GM18505 (cell line): ENCODE measurements at regions not wholly inside any gene's neighbourhood (a gene's known extent, or its start where the extent isn't known, plus 50 kb on each side); places are given as distances from the start of the nearest gene placed in this dataset.
"Not testable (repeated sequence)": the region's sequence is repeated elsewhere in the genome, so short reads cannot be mapped to it uniquely, and the experiment has no call there.

Experiments
- ATAC-seq: cut with Tn5 transposase; IDR thresholded peaks from one replicate; pipeline ENCODE4 v1.9.1; 2021; ENCODE audit not compliant: unreplicated experiment
- POLR2A ChIP-seq: IDR thresholded peaks from 4 replicates; pipeline ENCODE4 v1.6.1; 2011; ENCODE audit warnings: borderline replicate concordance; ENCODE audit not compliant: insufficient read depth, insufficient read length; ENCODE audit errors: extremely low read depth

DNA sequence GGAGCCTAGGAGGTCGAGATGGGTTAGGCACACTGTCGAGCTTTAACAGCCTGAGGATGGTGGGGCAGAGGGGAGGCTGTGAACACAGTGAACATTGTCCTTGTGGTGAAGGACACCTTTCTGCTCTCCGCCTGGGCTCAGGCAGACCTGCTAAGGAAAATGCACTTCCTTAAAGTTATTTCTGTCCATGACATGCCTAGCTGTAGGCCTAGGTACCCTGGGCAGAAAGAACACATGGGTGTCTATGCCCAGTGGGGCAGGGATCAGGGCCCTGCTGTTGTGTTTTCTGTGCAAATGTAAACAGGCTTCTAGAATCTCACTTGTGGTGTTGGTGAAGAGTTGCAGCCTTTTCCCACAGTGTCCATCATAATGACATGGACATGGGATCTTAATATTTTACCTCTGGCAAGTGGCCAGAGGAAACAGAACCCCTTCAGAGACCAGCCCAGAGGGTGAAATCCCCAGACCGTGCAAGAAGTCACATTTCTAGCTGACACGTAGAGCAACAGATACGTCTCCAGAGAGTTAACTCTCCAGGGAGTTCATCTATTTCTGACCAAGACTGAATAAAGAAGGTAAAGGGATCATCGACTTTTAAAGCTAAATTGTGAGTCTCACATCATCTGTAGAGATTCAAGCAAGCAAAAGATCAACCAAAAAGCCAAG is 79.2 kb downstream of the C9orf152 start:
- peak; percentile 67 for ATAC-seq
- no peak for TF ChIP-seq POLR2A

DNA sequence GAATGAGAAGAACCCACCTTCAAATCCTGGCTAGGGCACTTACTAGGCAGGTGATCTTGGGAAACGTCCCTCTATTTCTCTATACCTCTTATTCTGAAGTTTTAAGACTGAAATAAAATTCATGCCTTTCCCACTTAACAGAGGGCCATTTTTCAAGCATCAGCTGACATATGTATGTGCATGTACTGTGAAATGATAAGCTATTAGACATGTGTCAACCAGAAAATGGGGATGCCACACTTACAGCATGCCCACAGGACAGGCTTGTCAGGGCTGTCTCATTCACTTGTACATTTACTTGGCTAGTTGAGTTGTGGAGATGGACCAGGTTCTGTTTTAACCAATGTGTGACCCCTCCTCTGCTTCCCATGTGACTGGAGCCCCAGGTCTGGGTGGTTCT is 78.5 kb downstream of the C9orf152 start:
- no peak for ATAC-seq
- no peak for TF ChIP-seq POLR2A

DNA sequence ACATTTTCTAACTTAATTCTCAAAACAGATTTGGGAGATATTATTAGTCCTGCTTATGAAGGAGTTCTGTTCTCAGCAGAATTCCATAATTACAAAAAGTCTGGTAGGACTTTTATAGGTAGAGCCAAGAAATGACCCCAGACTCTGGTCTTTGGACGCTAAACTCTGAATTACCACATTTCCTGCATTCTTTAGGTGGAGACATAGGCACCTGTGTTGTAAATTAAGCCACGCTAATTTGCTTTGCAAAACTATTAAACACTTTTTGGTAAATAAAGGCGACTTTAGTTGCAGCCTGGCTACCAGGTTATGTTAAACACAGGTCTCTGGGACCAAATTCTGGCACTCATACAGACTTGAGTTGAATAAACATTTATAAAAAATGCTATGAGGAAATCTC is 77.7 kb downstream of the C9orf152 start:
- ATAC-seq, result no peak
- TF ChIP-seq POLR2A, result no peak

DNA sequence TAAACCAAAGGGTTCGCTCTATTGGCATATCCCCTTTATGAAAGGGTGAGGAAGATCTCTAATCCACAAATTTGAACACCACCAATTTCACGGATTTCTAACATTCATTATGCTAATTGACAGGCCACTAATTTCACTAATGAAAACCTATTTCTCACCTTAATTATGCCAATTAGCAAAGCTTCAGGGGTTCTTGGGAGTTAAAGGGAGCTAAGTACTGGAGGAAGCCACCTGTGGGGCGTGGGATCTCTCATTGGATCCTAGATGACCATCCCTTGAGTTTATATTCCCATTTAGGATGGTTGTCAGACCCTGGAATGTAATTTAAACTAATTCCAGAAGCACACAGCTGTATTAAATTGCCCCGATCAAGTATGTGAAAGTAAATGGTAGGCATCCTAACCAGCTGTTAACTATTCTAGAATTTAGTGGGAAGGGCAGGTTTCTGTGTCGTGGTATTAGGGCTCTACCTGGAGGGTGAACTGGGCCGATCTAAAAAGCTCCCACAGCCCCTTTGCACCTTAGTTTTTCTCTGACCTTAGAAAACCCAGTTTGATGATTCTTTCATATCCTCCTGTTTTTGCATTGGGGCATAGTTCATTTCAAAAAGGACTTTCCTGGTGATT is 77.1 kb downstream of the C9orf152 start:
- ATAC-seq, result no peak
- no peak for TF ChIP-seq POLR2A

GRCh38 chr9:110131499-110131898 is 76.5 kb downstream of the C9orf152 start:
- no peak for ATAC-seq
- TF ChIP-seq POLR2A, result no peak

DNA sequence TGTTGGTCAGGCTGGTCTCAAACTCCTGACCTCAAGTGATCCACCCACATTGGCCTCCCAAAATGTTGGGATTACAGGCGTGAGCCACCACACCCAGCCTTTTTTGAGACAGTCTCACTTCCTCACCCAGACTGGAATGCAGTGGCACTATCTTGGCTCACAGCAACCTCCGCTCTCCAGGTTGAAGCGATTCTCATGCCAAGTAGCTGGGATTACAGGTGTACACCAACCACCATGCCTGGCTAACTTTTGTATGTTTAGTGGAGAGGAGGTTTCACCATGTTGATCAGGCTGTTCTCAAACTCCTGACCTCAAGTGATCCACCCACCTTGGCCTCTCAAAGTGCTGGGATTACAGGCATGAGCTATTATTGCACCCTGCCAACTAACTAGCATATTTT is 75.4 kb downstream of the C9orf152 start:
- ATAC-seq, result not testable (repeated sequence)

GRCh38 chr9:110133059-110133458 is 74.9 kb downstream of the C9orf152 start:
- ATAC-seq, result no peak

GRCh38 chr9:110133608-110134210 is 74.2 kb downstream of the C9orf152 start:
- ATAC-seq, result no peak
- TF ChIP-seq POLR2A, result no peak

More at GRCh38 chr9:110133059-110133458, 74.9 kb downstream of the C9orf152 start:
- no peak for TF ChIP-seq POLR2A

GRCh38 chr9:110135846-110136245 is 72.1 kb downstream of the C9orf152 start:
- no peak for ATAC-seq
- TF ChIP-seq POLR2A, result no peak

- TF ChIP-seq POLR2A, result no peak
- ATAC-seq, result no peak
Observed at GRCh38 chr9:110136802-110137201, 71.2 kb downstream of the C9orf152 start.

DNA sequence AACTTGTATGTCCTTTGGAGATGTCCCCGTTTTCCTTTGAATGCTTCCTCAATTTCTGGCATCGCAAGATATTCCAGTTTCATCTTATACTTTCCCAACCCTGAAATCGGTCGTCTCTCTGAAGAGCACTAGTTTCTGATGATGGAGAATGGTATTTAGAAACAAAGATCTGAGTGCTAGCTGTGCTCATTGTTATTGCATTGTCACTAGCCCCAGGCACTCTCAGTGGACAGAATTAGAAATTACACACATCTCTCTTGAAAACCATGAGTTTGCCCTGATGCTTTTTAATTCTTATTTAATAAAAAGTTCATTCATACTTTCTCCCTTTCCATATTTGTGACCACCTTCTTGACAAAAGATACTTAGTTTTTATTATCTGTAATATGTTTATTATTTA is 67.7 kb downstream of the C9orf152 start:
- TF ChIP-seq POLR2A, result no peak
- no peak for ATAC-seq

DNA sequence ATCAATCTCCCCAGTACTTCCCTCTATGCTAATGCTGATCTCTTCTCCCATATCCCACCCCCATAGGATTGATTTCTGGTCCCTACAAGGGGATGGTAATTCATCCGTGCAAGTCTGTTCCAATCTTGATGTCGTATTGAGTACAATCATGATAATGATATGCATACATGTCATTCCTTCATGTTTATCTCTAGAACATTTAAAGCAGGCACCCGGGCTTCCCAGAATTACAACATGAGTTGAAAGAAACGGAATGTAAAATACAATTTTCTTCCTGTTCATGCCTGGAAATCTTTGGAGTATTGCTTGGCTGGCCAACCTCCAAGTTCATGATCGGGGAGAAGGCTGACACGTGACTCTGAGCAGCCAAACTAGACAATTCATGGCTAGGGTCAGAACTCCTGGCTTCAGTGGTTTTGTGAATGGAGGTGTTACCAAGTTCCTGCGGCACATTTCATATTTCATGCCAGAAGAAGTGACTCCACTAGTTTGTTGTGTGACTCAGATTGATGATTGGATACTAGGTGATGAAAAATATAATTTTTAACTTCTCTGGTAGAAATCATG is 66.6 kb downstream of the C9orf152 start:
- TF ChIP-seq POLR2A, result no peak
- no peak for ATAC-seq

DNA sequence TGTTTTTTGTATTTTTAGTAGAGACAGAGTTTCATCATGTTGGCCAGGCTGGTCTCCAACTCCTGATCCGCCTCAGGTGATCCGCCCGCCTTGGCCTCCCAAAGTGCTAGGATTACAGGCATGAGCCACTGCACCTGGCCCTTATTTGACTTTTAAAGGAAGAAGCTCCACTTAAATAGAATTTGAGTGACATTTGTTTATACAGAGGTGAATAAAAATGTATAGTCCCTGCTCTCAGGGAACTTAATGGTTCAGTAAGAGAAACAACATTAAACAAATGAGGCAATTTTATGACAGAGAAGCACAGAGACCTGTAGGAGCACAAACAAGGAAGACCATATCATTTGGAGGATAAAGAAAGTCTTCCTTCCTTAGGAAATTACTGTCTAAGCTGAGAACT is 65.7 kb downstream of the C9orf152 start:
- TF ChIP-seq POLR2A, result no peak
- ATAC-seq, result no peak

DNA sequence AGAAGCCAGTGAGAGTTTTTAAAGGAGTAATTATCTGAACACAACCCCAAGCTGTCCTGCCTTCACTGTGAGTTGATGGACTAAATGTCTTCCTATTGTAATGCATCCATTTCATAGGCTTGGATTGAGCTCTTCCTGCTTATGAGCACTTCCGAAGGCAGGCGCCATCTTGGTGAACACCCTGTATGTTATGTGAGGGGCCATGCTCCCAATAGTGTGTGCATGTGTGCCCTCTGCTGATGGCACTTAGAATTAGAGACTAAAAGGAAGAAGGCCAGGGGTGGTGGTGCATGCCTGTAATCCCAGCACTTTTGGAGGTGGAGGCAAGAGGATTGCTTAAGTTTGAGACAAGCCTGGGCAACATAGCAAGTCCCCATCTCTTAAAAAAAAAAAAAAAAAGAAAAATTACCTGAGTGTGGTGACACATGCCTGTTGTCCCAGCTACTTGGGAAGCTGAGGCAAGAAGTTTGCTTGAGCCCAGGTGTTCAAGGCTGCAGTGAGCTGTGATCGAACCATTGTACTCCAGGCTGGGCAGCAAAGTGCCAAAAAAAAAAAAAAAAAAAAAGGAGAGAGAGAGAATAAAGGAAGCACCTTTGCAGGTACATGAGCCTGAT is 65.0 kb downstream of the C9orf152 start:
- ATAC-seq, result no peak
- TF ChIP-seq POLR2A, result no peak

DNA sequence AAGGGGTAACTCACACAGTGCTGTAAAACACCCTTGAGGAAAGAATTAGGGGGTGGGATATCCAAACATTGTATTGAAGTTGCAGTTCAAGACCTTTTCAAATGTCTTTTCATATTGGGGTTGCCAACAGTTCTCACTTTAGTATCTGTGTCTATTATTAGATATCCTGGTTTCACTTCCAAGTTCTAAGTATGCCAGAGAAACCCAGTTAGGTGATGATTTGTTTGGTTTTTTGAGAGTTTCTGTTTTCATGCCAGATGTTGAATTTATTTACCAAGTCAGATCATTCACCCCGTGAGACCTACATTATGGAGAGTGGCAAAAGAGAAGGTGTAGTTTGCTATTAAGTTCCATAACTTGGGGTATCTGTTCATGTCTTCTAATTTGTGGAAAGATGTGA is 64.5 kb downstream of the C9orf152 start:
- TF ChIP-seq POLR2A, result no peak
- peak; percentile 55 for ATAC-seq
